HG03460 (cell line): ENCODE measurements at regions not wholly inside any gene's neighbourhood (a gene's known extent, or its start where the extent isn't known, plus 50 kb on each side); places are given as distances from the start of the nearest gene placed in this dataset.
"Not testable (repeated sequence)": the region's sequence is repeated elsewhere in the genome, so short reads cannot be mapped to it uniquely, and the experiment has no call there.

ENCODE experiments used
- ATAC-seq: cut with Tn5 transposase; IDR thresholded peaks from one replicate; pipeline ENCODE4 v1.9.1; 2021; ENCODE audit not compliant: unreplicated experiment

GRCh38 chrX:96430756-96431455, 253.7 kb upstream of the DIAPH2 start:
- no peak for ATAC-seq

GRCh38 chrX:96432647-96433046, 252.0 kb upstream of the DIAPH2 start:
- ATAC-seq: no peak

- ATAC-seq: no peak
Observed at GRCh38 chrX:96433409-96434077, 251.1 kb upstream of the DIAPH2 start.

- ATAC-seq: no peak
Observed at GRCh38 chrX:96435378-96436035, 249.1 kb upstream of the DIAPH2 start.

GRCh38 chrX:96436105-96436504, 248.5 kb upstream of the DIAPH2 start:
- ATAC-seq: no peak

- ATAC-seq: no peak
Observed at GRCh38 chrX:96438803-96439202, 245.8 kb upstream of the DIAPH2 start.

- no peak for ATAC-seq
Observed at GRCh38 chrX:96440941-96441340, 243.7 kb upstream of the DIAPH2 start.

- ATAC-seq: no peak
Observed at GRCh38 chrX:96445531-96446065, 239.0 kb upstream of the DIAPH2 start.

- no peak for ATAC-seq
Observed at GRCh38 chrX:96446524-96446923, 238.1 kb upstream of the DIAPH2 start.

- no peak for ATAC-seq
Observed at GRCh38 chrX:96447161-96447560, 237.5 kb upstream of the DIAPH2 start.

GRCh38 chrX:96449191-96449590, 235.5 kb upstream of the DIAPH2 start:
- no peak for ATAC-seq

- ATAC-seq: no peak
Observed at GRCh38 chrX:96449896-96450295, 234.7 kb upstream of the DIAPH2 start.

- peak; percentile 75 for ATAC-seq
Observed at GRCh38 chrX:96453139-96453538, 231.5 kb upstream of the DIAPH2 start.

GRCh38 chrX:96455078-96455477, 229.6 kb upstream of the DIAPH2 start:
- no peak for ATAC-seq

- no peak for ATAC-seq
Observed at GRCh38 chrX:96464880-96465558, 219.6 kb upstream of the DIAPH2 start.

- ATAC-seq: no peak
Observed at GRCh38 chrX:96474029-96474740, 210.5 kb upstream of the DIAPH2 start.

GRCh38 chrX:96474741-96475125, 209.9 kb upstream of the DIAPH2 start:
- no peak for ATAC-seq

- ATAC-seq: no peak
Observed at GRCh38 chrX:96480081-96480480, 204.6 kb upstream of the DIAPH2 start.

- no peak for ATAC-seq
Observed at GRCh38 chrX:96481831-96482230, 202.8 kb upstream of the DIAPH2 start.

GRCh38 chrX:96483647-96484160, 200.9 kb upstream of the DIAPH2 start:
- no peak for ATAC-seq

GRCh38 chrX:96486687-96487086, 198.0 kb upstream of the DIAPH2 start:
- not testable (repeated sequence) for ATAC-seq
